DMS79 (cell line): ENCODE measurements at regions not wholly inside any gene's neighbourhood (a gene's known extent, or its start where the extent isn't known, plus 50 kb on each side); places are given as distances from the start of the nearest gene placed in this dataset.

Source experiments
- DNase-seq: peaks from one replicate; lab custom pipeline; 2025; lab: John Stamatoyannopoulos, UW

DNA sequence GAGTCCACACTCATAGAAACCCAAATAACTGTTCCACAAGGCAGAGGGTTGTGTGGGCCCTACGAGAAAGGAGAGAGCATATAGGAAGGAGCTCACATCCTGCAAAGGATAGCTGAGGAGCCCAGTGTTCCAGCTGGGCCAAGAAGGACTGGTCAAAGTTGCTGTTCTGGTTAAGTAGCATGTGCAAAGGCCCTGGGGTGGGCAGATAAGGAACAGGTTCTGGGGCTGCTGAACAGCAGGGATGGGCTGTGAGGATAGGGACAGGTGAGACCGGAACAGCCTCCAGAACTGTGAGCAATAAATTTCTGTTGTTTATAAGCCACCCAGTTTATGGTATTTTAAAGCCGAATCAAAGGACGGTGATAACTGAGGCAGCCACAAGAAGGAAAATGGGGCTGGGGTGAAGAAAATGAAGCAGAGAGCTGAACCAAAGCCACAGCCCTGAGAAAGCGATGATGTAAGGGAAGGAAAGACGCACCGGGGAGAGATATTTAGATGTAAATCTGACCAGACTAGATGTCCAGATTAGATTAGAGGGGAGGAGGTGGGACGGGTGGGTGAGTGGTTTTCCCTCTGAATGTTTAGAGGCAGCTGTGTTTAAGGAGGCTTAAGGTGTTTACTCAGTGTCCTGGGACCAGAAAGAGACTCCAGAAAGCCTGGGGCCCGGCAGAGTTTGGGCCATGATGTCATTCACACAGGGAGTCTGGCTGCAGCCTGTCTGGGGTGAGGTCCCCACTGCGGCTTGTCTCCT lies 180.8 kb upstream of the BCOR start:
- no peak for DNase-seq

DNA sequence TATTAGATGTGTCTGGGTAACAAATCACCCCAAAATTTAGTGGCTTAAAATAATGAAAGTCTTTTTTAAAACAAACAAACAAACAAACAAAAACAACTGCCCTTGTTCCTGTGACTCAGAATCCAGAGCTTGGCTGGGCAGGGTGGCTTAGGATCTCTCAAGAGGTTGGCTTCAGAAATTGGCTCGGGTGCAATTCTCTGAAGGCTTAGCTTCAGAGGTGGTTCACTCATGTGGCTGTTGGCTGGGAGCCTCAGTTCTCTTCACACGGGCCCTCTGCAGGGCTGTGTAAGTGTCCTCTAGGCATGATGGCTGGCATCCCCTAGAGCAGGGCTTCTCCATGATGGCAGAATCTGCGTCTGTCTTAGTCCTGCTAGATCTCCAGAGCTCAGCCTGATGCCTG lies 179.9 kb upstream of the BCOR start:
- DNase-seq, result no peak

DNA sequence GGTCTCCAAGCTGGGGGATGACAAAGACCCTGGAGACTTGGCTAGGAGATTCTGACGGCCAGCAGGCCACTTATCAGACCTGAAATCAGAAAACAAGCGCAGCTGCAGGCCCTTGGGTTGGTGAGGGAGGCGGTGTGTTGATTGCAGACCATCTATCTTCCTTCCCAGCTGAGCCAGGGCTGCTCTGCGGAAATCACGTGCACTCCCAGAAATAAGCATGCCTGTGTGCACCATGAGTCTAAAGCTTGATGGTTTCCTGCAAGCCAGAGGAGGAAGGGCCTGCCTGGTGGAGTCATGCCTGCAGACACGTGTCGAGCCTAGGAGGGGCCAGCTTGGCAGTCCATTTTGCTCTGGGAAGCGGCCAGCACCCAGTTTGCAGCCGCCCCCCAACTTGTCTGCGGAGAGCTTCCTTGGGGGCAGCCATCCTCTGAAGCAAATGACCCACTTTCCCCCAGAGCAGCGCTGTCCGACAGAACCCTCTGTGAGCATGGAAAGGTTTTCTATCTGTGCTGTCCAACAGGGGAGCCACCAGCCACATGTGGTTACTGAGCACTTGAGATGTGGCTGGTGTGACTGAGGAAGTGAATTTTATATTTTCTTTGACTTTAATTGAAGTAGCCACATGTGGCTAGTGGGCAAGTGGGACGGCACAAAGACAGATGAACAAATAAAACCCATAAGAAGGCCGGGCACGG lies 175.7 kb upstream of the BCOR start:
- DNase-seq, result no peak

DNA sequence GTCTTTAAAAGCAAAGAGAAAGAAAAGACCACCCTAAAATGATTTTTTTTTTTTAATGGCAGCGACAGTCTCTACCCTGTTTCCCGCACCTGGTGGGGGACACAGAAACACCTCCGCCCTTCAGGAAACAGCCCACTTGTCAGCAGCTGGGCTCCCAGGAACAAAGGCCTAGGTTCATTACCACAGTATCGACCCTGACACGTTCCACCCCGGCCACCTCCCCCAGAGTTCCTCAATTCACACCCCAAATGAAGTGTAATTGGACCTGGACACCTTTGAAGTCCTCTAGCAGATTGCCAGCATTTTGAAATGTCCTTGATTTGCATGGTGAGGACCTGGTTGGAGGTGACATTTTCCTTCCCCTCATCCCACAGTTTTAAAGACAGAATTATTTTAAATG lies 175.0 kb upstream of the BCOR start:
- DNase-seq, result no peak

DNA sequence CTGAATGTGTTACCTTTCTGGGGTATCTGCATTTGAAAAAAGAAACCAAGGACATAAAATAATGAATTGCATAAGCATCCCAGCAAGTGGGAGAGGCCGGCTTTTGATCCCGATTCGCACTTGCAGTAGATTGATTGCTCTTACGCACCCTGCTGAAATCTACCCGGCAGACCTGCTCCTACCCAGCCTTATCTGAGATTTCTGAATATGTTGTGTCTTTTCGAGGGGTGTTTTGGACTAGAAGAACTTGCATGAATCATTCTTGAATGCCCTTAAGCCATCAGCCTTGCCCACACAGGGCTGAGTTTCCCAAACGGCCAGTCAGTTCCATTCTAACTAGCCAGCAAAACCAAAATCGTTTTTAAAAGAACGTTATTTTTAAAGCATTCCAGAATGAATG lies 174.4 kb upstream of the BCOR start:
- no peak for DNase-seq

DNA sequence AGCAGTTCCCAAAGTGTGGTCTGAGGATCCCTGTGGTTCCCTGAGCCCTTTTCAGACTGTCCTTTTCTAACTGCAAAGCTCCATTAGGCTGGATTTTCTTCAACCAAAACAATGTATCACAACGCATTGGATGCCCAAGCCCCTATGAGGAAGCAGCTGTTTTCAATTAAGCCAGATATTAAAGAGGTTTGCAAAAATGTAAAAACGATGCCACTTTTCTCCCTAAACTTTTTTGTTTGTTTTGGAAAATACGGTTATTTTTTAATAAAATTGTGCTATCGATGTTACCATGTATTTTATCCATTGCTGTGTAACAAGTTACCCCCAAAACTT lies 170.4 kb upstream of the BCOR start:
- DNase-seq, result no peak

DNA sequence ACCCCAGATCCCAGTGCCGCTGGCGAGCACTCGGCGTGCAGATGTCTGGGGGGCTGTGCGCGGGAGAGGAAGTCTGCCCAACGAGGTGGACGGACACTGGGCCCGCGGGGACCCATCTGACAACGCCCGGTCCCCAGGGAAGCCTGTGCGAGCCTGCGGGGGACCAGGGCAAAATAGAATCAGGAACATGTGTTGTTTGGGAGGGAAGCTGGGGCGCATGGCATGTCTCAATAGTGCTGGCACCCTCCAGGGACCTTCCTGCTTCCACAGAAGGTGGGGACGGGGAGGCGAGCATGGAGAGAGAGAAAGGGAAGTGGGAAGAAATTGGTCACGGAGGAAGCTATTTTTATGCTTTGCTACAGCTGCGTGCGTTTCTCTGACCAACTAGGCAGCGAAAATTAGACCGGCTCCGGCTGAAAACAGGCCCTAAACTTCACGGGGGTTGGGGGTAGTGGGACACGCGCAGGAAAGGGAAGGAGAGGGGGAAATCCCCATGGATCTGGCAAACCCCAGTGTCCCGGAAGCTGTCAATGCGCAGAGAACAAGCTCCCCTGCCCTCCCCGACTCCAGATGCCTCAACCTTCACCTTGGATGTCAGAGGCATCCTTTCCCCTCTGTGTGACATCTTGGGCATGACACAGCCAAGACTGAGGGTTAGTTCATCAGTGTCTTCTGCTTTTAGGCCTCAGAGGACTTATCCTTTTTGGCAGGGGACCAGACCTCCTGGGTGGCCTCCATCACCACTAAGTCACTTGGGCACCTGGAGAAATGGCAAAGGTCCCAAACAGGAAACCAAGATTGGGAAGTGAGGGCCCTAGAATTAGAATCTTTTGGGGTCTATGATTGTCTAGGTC lies 169.8 kb upstream of the BCOR start:
- no peak for DNase-seq

DNA sequence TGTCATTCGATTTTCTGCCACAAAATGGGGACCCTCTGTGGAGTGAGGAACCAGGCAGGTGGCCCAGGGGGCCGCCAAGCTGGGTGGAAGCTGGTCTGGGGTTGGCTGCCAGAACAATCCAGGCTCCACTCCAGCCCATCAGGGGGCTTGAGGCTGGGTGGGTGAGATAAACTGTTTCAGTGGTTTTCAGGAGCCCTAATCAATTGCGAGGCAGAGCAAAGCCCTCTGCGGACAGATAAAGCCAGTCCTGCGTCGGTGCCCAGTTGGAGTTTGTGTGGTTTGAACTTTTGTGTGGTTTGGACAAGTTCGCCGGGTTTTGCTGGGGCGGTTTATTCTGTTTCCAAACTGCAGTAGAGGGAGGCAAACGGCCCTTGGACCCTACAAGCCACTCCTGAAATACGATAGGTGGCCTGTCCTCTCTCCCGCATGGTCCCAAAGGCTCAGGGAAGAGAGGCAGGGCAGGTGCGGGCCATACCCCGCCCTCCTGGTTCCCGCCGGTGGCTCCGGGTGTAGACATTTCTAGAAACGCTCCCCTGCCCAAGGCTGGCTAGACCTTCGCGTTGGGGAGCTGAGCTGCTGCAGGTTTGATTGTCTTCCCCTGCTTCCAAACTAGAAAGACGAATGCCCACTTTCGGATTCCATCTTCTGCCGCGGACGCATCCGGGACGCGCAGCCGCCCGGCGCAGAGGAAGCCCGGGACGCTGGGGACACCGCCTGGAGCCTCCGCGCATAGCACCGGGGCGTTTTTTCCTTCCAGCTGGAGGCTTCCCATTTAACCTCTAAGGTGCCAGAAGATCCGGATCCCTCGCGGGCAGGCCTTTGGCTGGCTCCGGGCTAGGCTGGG lies 169.0 kb upstream of the BCOR start:
- peak; percentile 27 for DNase-seq

DNA sequence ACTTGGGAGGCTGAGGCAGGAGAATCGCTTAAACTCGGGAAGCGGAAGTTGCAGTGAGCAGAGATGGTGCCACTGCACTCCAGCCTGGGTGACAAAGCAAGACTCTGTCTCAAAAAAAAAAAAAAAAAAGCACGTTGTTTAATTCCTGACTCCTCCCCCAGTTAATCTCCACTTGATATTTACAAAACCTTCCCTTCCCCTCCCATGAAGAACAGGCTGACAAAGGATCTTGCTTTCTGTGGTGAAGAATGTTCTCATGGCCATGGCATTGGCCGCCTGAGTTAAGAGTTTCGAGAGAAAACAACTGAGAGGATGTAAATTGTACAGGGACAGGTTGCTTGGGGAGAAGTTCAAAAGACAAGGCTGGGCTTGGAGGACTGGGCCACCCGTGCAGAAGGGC lies 168.2 kb upstream of the BCOR start:
- no peak for DNase-seq

DNA sequence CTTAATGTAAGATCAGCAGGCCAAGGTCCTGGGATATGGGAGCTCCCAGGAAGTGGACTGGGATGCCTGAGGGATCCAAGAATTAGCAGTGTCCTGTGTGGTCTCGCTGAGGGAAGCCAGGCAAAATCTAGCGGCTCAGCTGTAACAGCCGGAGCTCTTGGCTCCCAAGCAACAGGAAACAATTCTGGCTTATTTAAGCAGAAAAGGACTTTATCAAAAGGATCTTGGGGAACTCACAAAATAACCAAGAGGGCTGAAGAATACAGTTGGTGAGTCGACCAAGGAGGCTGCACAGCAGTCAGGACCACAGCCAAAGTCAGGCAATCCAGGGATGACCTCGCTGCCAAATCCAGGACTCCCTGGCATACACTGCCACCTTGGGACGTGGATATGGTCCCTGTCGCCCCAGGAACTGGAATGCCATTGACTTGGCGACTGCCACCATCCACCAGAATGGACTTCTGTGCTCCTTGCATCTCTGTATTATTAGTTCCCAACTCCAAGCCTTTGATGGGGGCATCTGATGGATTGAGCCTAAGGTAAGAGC lies 165.3 kb upstream of the BCOR start:
- no peak for DNase-seq

DNA sequence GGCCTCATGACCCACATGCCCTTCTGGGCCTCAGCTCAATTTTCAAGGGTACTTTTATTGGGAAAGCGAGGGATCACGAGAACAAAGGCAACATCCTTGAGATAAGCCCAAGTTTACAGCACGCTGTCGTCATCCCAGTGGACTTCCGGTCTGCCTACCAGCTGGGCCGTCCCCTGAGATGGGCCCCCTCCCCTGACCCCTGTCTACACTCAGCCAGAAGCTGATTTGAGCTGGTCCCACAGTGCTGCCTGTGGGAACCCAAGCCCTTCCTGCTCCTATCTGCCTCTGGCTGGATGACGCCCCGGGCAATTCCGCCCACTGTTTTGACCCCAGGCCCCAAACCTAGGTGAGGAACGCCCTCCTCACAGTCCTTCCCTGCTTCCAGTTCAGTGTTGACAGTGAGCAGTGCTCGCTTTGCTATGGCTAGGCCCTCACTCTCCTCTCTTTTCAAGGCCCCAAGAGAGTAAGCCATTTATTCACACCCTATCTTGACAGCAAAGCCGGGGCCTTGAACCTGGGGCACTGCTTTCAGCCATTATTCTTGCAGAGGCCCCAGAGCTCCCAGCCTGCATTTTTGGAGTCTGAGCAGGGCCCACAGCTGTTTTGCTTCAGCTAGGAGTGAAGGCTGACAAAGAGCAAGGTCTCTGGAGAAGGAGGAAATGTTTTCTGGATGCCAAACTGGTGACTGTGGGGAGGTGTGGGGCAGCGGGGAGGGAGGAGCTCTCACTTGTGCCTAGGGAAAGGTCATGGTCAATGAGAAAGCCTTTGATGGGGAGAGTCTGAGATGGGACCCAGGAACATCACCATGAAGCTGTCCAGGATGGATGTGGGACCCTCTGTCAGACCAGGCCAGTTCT lies 164.6 kb upstream of the BCOR start:
- no peak for DNase-seq

DNA sequence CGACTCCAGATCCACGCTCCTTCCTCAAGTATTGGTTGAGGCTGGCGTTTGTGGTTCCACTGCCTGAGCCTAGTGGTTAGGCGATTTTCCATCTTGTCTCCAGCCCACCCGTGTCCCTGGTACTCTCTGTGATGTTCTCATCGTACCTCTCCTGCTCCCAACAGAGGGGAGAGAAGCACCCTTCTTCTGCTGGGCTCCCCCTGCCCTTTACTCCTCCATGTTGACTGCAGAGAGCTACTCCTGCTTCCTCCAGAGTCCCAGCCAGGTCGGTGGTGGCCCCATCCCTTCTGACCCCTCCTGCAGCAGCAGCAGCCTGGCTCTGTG lies 164.0 kb upstream of the BCOR start:
- no peak for DNase-seq

DNA sequence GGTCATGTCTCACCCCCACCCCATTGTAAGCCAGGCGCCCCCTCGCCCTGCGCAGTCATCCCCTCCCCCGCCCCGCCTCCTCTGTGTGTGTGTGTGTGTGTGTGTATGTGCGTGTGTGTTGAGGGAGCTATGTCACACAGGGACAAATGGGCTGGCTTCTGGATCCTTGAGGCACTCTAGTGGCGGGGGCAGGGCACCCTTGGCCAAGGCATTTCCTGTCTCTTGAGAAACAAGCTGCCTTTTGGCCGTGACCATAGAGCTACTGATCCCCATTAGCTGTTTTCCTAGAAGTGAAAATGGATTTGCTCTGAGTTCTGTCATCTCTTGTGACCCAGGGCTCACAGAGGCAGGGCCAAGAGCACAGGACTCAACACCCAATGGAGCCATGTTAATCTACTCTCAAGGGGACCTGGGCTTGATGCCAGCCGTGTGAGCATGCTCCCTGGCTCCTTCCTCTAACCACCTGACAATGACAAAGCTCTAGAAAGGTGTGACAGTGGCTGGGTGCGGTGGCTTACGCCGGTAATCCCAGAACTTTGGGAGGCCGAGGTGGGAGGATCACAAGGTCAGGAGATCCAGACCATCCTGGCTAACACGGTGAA lies 162.5 kb upstream of the BCOR start:
- peak; percentile 33 for DNase-seq

DNA sequence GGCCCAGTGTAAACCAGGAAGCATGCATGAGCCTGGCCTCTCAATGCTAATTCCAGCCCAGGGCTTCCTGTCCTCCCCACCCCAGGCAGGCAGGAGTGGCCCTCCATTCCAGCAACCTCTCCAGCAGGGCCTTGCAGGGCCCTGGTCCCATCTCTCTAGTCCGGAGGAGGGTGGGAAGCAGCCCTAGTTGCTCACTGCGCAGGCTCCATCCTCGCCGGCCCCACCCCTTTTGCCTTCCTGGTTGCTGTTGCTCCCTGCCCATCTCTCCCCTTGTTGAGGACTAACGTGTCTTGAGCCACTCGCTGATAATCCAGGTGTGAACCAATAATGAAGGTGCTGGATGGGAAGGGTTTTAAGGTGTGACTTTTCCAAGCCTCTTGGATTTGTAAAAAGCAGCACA lies 161.2 kb upstream of the BCOR start:
- DNase-seq, result no peak

DNA sequence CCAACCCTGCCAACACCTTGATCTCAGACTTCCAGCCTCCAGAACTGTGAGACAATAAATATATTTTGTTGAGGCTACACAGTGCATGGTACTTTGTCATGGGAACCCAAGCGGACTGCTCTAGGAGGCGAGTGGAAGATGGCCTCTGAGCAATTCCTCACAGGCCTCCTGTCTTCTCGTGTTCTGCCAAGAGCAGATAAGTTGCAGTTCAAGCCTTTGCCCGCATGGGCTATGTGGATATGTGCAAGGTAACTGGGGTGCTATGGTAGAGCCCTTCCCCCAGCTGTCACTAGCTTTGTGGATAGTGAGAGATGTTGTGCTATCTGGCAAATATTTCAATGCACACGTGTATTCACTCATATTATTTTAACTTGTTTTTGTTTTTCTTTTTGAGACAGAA lies 156.0 kb upstream of the BCOR start:
- DNase-seq, result no peak

DNA sequence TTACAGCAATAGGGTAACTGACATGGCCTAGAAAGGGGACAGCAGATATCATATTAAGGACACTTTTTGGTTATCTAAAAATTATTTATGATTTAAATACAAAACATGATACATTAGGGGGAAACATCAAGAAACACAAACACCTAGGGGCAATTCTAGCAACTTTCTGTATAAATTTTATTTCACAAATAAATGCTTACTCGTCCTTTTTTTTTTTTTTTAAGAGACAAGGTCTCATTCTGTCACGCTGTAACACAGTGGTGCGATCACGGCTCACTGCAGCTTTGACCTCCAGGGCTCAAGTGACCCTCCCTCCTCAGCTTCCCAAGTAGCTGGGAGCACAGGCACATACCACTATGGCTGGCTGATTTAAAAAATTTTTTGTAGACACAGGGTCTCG lies 151.8 kb upstream of the BCOR start:
- no peak for DNase-seq

DNA sequence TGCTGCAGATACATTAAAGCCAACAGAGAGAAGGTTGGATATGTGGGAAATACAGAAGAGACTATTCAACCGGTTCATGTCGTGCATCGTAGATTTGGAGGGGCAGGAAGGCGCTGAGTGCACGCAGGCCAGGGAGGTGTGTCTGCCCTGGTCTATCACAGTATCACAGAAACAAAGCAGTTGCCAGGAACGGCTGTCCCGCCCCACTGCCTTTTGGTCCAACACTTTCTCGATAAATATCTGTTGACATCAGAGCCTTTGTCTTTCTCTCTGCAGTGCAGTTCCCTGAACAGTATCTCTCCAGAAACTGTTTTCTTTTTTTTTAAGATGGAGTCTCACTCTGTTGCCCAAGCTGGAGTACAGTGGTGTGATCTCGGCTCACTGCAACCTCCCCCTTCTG lies 151.1 kb upstream of the BCOR start:
- DNase-seq, result no peak

DNA sequence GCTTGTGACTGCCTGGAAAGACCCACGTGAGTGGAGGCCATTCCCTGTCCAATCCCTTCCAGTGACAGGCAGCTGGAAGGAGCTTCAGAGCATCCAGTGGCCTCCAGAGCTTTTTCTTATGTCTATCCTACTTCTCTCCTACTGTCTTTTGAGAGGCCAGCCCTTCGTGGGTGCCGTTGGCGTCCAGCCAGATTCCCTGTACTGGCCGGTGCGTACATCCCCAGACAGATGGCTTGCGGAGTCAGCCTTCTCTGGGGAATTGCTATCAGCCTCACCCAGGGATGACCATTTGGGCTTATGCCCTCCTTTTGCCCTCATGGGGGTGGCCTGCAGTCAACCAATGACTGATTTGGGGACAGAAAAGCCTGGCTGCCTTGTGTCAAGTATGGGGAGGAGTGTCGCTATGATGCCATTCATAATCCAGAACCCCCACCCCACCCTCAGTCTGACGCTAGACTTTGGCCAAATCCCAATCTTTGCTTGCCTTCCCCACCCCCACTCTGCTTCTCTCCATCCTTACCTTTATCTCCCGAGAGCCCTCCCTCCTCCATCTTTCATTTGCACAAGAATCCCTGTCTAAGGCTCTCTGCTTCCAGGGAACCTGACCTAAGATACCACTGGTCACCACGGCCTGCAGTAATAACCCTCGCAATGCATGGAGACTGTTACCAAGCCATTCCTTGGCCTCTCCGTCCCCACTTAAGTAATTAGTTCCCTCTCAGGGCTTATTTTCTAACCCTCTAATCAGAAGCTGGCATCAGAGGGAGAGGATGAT lies 150.3 kb upstream of the BCOR start:
- DNase-seq, result no peak

DNA sequence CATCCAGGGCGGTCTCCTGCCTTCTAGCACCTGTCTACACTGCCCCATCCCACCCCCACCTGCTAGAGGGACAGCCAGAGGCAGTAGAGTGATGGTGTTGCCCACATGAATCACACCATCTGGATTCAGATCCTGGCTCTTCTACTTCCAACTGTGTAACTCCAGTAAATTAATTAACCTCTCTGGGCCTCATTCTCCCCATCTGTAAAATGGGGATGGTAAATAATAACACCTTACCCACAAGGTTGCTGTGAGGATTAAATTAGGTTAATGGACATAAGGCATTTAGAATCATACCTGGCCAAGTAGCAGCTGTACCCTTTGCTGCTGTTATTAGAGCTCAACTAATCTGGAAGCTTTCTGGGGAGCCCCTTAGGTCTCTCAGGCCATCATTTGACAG lies 149.6 kb upstream of the BCOR start:
- DNase-seq, result no peak

DNA sequence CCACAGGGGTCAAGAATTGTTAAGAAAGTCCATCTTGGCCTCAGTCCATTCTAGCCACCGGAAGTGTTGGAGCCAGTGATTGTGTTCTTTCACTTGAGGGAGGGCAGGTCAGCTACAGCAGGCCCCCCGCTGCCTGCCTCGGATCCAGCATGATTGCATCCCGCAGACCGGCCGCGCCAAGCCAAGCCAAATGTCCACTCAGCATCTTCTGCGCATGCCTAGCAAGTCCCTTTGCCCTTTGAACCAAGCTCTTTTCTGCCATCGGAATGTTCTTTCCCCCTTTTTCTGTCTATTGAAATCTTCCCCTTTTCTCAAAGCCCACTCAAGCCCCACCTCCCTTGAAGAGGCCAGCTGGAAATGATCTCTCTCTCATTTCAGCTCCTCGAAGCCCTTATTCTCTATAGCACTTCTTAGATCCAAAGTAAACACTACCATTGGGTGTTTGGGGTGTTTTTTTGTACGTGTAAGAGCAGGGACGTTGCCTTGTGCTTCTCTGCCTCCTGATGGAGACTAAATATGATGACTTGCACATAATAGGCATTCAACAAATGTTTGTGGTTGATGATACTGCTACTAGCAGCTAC lies 147.8 kb upstream of the BCOR start:
- DNase-seq, result no peak
